GM13976 (cell line): ENCODE measurements at regions not wholly inside any gene's neighbourhood (a gene's known extent, or its start where the extent isn't known, plus 50 kb on each side); places are given as distances from the start of the nearest gene placed in this dataset.

Experiments
- DNase-seq: peaks from one replicate; pipeline ENCODE4 v3.0.0; 2012; ENCODE audit warnings: low spot score
- CTCF ChIP-seq: IDR thresholded peaks from 2 replicates; pipeline ENCODE4 v1.5.1; 2012; ENCODE audit warnings: borderline replicate concordance, mild to moderate bottlenecking; ENCODE audit not compliant: insufficient read depth; ENCODE audit errors: extremely low read depth, missing control alignments, control extremely low read depth
- in situ Hi-C: fragments of 300-500 bp; cut with MboI; formaldehyde crosslinking; loops from one replicate; pipeline ENCODE4 v1.12.0; 2022; ENCODE audit warnings: low sequenced_read_pairs, mixed read lengths, inconsistent platforms; ENCODE audit not compliant: unreplicated experiment

- in situ Hi-C loops: no loop called here
- DNase-seq: no peak
- no peak for TF ChIP-seq CTCF
Measured at GRCh38 chr20:12679447-12679846, 329.3 kb upstream of the SPTLC3 start.

GRCh38 chr20:12682613-12683012, 326.2 kb upstream of the SPTLC3 start:
- in situ Hi-C loops: no loop called here
- DNase-seq: no peak
- no peak for TF ChIP-seq CTCF

GRCh38 chr20:12687476-12687875, 321.3 kb upstream of the SPTLC3 start:
- TF ChIP-seq CTCF: no peak
- in situ Hi-C loops: no loop called here
- no peak for DNase-seq

GRCh38 chr20:12695937-12696336, 312.8 kb upstream of the SPTLC3 start:
- DNase-seq: no peak
- in situ Hi-C loops: no loop called here
- TF ChIP-seq CTCF: no peak

- no peak for TF ChIP-seq CTCF
- in situ Hi-C loops: no loop called here
- DNase-seq: no peak
Measured at GRCh38 chr20:12698817-12699216, 310.0 kb upstream of the SPTLC3 start.

- DNase-seq: no peak
- in situ Hi-C loops: no loop called here
- TF ChIP-seq CTCF: no peak
Measured at GRCh38 chr20:12699374-12700228, 309.2 kb upstream of the SPTLC3 start.
